ENCODE measurements at regions not wholly inside any gene's neighbourhood (a gene's known extent, or its start where the extent isn't known, plus 50 kb on each side); places are given as distances from the start of the nearest gene placed in this dataset.

GRCh38 chrX:69307029-69307428, 141.8 kb upstream of the PJA1 start:
- DNase-seq (ENCODE audit: low spot score) (no peak), ATAC-seq (ENCODE audit: low read depth) (no peak)
- Histone ChIP-seq H3K36me3 (ENCODE audit: low read depth) (no peaks in the 10 kb centered on the region), H3K27ac (ENCODE audit: poor library complexity, severe bottlenecking) (no peak overlapping the region), H3K9me3 (ENCODE audit: severe bottlenecking) (no peaks in the 10 kb centered on the region), H3K4me3 (ENCODE audit: severe bottlenecking) (no peak overlapping the region), H3K27me3 (ENCODE audit: insufficient read depth, poor library complexity, severe bottlenecking) (no peaks in the 10 kb centered on the region), H3K4me1 (ENCODE audit: insufficient read depth, poor library complexity, severe bottlenecking) (no peaks in the 10 kb centered on the region)
- TF ChIP-seq CTCF (IDR thresholded peaks at IDR 0.05; ENCODE audit: poor library complexity, severe bottlenecking) = no peak

- no peak for TF ChIP-seq CTCF (IDR thresholded peaks at IDR 0.05; ENCODE audit: poor library complexity, severe bottlenecking)
- no peak overlapping the region for H3K27ac ChIP-seq (ENCODE audit: poor library complexity, severe bottlenecking)
- no peaks in the 10 kb centered on the region for H3K27me3 ChIP-seq (ENCODE audit: insufficient read depth, poor library complexity, severe bottlenecking)
- no peaks in the 10 kb centered on the region for H3K36me3 ChIP-seq (ENCODE audit: low read depth)
- H3K9me3 ChIP-seq (ENCODE audit: severe bottlenecking) = no peaks in the 10 kb centered on the region
- no peaks in the 10 kb centered on the region for H3K4me1 ChIP-seq (ENCODE audit: insufficient read depth, poor library complexity, severe bottlenecking)
- DNase-seq (ENCODE audit: low spot score) = no peak
- ATAC-seq (ENCODE audit: low read depth) = no peak
- no peak overlapping the region for H3K4me3 ChIP-seq (ENCODE audit: severe bottlenecking)
Measured at GRCh38 chrX:69306063-69306404, 140.8 kb upstream of the PJA1 start.

GRCh38 chrX:69305333-69306062, 140.2 kb upstream of the PJA1 start:
- DNase-seq (ENCODE audit: low spot score) = no peak
- H3K27ac ChIP-seq (ENCODE audit: poor library complexity, severe bottlenecking) = no peak overlapping the region
- no peak for ATAC-seq (ENCODE audit: low read depth)

GRCh38 chrX:69303231-69303630, 138.0 kb upstream of the PJA1 start:
- no peak overlapping the region for H3K4me3 ChIP-seq (ENCODE audit: severe bottlenecking)
- H3K9me3 ChIP-seq (ENCODE audit: severe bottlenecking) = no peaks in the 10 kb centered on the region
- H3K27me3 ChIP-seq (ENCODE audit: insufficient read depth, poor library complexity, severe bottlenecking) = no peaks in the 10 kb centered on the region
- no peak for TF ChIP-seq CTCF (IDR thresholded peaks at IDR 0.05; ENCODE audit: poor library complexity, severe bottlenecking)
- no peaks in the 10 kb centered on the region for H3K4me1 ChIP-seq (ENCODE audit: insufficient read depth, poor library complexity, severe bottlenecking)
- DNase-seq (ENCODE audit: low spot score) (no peak), ATAC-seq (ENCODE audit: low read depth) (no peak)
- no peak overlapping the region for H3K27ac ChIP-seq (ENCODE audit: poor library complexity, severe bottlenecking)
- H3K36me3 ChIP-seq (ENCODE audit: low read depth) = no peaks in the 10 kb centered on the region

More at GRCh38 chrX:69305333-69306062, 140.2 kb upstream of the PJA1 start:
- Histone ChIP-seq H3K27me3 (ENCODE audit: insufficient read depth, poor library complexity, severe bottlenecking) (no peaks in the 10 kb centered on the region), H3K36me3 (ENCODE audit: low read depth) (no peaks in the 10 kb centered on the region), H3K4me1 (ENCODE audit: insufficient read depth, poor library complexity, severe bottlenecking) (no peaks in the 10 kb centered on the region), H3K4me3 (ENCODE audit: severe bottlenecking) (no peak overlapping the region), H3K9me3 (ENCODE audit: severe bottlenecking) (no peaks in the 10 kb centered on the region)
- no peak for TF ChIP-seq CTCF (IDR thresholded peaks at IDR 0.05; ENCODE audit: poor library complexity, severe bottlenecking)

- Histone ChIP-seq H3K36me3 (ENCODE audit: low read depth) (no peaks in the 10 kb centered on the region), H3K4me1 (ENCODE audit: insufficient read depth, poor library complexity, severe bottlenecking) (no peaks in the 10 kb centered on the region), H3K4me3 (ENCODE audit: severe bottlenecking) (no peak overlapping the region), H3K27me3 (ENCODE audit: insufficient read depth, poor library complexity, severe bottlenecking) (no peaks in the 10 kb centered on the region), H3K27ac (ENCODE audit: poor library complexity, severe bottlenecking) (no peak overlapping the region), H3K9me3 (ENCODE audit: severe bottlenecking) (no peaks in the 10 kb centered on the region)
- ATAC-seq (ENCODE audit: low read depth) = no peak
- no peak for DNase-seq (ENCODE audit: low spot score)
- no peak for TF ChIP-seq CTCF (IDR thresholded peaks at IDR 0.05; ENCODE audit: poor library complexity, severe bottlenecking)
Measured at GRCh38 chrX:69299951-69300714, 134.9 kb upstream of the PJA1 start.
